Right lobe of liver (tissue), 4 donors: ENCODE measurements at regions not wholly inside any gene's neighbourhood (a gene's known extent, or its start where the extent isn't known, plus 50 kb on each side); places are given as distances from the start of the nearest gene placed in this dataset.

Experiments used
- POLR2A ChIP-seq: fragments of 450-650 bp; IDR thresholded peaks from one replicate; pipeline ENCODE4 v1.6.1; 2017; ENCODE audit warnings: antibody characterized with exemption, mild to moderate bottlenecking
- TF ChIP-seq, protein P1 (sequence below), 4 donors: fragments of 200-600 bp in 3 of 4; fragments of 450-650 bp in 1 of 4; IDR thresholded peaks; one replicate each; pipeline versions ENCODE4 v1.5.1 to v1.8.0; 2016 to 2022; ENCODE audit warnings: antibody characterized with exemption in 4 of 4, mild to moderate bottlenecking in 2 of 4
- donor health status: DM: no; HTN: no; CAD: no.
- donor health status: DM: no; HTN: no; CAD: no.
- donor health status: DM: no; HTN: yes; CAD: no.

DNA sequence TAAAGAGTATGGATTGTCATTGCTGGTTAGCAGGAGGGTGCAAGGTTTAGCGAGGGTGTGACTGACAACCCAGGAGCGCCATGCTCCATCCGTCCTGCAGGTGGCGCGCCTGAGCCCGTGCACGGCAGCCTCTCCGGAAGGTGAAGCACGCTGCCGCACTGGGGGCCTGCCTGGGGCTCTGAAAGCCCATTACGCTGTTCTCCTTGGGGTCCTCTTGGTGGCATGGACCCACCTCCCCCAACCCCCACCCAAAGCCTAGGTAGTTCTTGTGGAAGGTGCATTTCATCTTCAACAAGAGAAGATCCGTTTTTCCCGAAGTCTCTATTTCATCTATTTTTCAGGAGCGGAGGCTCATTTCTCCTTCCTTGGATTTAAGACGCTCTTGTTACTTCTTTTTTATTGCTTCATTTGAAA is 197.4 kb upstream of the KCNG1 start:
- TF ChIP-seq POLR2A, result no peak
- TF ChIP-seq, protein P1, sequence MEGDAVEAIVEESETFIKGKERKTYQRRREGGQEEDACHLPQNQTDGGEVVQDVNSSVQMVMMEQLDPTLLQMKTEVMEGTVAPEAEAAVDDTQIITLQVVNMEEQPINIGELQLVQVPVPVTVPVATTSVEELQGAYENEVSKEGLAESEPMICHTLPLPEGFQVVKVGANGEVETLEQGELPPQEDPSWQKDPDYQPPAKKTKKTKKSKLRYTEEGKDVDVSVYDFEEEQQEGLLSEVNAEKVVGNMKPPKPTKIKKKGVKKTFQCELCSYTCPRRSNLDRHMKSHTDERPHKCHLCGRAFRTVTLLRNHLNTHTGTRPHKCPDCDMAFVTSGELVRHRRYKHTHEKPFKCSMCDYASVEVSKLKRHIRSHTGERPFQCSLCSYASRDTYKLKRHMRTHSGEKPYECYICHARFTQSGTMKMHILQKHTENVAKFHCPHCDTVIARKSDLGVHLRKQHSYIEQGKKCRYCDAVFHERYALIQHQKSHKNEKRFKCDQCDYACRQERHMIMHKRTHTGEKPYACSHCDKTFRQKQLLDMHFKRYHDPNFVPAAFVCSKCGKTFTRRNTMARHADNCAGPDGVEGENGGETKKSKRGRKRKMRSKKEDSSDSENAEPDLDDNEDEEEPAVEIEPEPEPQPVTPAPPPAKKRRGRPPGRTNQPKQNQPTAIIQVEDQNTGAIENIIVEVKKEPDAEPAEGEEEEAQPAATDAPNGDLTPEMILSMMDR (IDR thresholded peaks at IDR 0.05), result peak; percentile 35 to 78 (median 64)
